ENCODE measurements at regions not wholly inside any gene's neighbourhood (a gene's known extent, or its start where the extent isn't known, plus 50 kb on each side); places are given as distances from the start of the nearest gene placed in this dataset.

DNA sequence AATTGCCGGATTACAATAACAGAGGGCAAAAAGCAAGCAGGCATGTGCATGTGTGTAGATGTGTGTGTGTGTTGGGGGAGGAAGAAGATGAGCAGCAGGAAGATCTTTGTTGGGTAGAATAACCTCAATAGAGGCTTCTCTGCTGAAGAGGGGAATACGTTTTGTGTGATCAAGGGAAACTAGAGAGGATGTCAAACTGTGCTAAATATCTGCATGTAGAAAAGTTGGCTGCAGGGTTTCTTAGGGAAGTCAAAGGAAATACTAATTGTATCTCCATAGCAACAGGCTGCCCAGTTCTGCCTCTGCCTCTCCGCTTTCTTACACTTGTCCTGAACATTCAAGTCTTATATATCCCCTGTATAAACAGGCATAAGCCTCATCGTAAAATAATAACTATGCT is 190.1 kb upstream of the RND3 start:
- H4K8ac ChIP-seq (replicated peaks; ENCODE audit: insufficient read length, low read depth, low read length), result no peak overlapping the region
- DNase-seq, result no peak
- H3K79me1 ChIP-seq (ENCODE audit: insufficient read depth, low read depth, low read length, poor library complexity, severe bottlenecking), result no peaks in the 10 kb centered on the region
- no peak overlapping the region for H4K5ac ChIP-seq (ENCODE audit: insufficient read length, low read depth, low read length)
- H3K56ac ChIP-seq (ENCODE audit: insufficient read length, low read depth, low read length), result no peak overlapping the region
- H3K23me2 ChIP-seq (ENCODE audit: insufficient read length, low read depth, low read length, poor library complexity, severe bottlenecking), result no peaks in the 10 kb centered on the region
- Mint-ChIP-seq H3K27me3 (ENCODE audit: low read depth) (no peaks in the 10 kb centered on the region), H3K4me1 (peaks cover 12% of the 10 kb centered on the region in 2 experiments), H3K4me3 (no peak overlapping the region; a peak in 1 of 5 replicates), H3K9me3 (peaks cover 0 to 5% of the 10 kb centered on the region in 2 experiments; a peak in 2 of 5 replicates), H3K36me3 (ENCODE audit: insufficient read depth in 1 of 3, low read depth in 3 of 3) (peaks cover 0 to 4% (median 0%) of the 10 kb centered on the region in 3 experiments; a peak in 3 of 7 replicates), H3K27ac (peak overlapping the region in 2 of 3 experiments; percentile 0 to 7; a peak in 2 of 7 replicates)
- H3K27ac ChIP-seq (ENCODE audit: insufficient read length, low read depth, low read length), result no peak overlapping the region
- TF ChIP-seq, protein P1, sequence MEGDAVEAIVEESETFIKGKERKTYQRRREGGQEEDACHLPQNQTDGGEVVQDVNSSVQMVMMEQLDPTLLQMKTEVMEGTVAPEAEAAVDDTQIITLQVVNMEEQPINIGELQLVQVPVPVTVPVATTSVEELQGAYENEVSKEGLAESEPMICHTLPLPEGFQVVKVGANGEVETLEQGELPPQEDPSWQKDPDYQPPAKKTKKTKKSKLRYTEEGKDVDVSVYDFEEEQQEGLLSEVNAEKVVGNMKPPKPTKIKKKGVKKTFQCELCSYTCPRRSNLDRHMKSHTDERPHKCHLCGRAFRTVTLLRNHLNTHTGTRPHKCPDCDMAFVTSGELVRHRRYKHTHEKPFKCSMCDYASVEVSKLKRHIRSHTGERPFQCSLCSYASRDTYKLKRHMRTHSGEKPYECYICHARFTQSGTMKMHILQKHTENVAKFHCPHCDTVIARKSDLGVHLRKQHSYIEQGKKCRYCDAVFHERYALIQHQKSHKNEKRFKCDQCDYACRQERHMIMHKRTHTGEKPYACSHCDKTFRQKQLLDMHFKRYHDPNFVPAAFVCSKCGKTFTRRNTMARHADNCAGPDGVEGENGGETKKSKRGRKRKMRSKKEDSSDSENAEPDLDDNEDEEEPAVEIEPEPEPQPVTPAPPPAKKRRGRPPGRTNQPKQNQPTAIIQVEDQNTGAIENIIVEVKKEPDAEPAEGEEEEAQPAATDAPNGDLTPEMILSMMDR (conservative IDR thresholded peaks at IDR 0.05), result no peak
- no peak overlapping the region for H2BK12ac ChIP-seq (ENCODE audit: insufficient read length, low read depth, low read length)
- no peak overlapping the region for H2BK5ac ChIP-seq (ENCODE audit: insufficient read length, low read length)
- H3K23ac ChIP-seq (ENCODE audit: insufficient read length, low read depth, low read length), result no peak overlapping the region
- H2BK15ac ChIP-seq (ENCODE audit: low read depth, low read length), result no peak overlapping the region
- H2AK5ac ChIP-seq (ENCODE audit: insufficient read length, low read length), result no peak overlapping the region
- no peak overlapping the region for H2BK120ac ChIP-seq (ENCODE audit: low read depth, low read length, poor library complexity, severe bottlenecking)
- no peak overlapping the region for H3K18ac ChIP-seq (ENCODE audit: insufficient read length, low read depth, low read length)
- no peaks in the 10 kb centered on the region for H4K20me1 ChIP-seq (ENCODE audit: control insufficient read depth, insufficient read depth, insufficient read length)
- no peaks in the 10 kb centered on the region for H3K79me2 ChIP-seq (ENCODE audit: insufficient read depth, low read length)
- no peak overlapping the region for H3K4ac ChIP-seq (ENCODE audit: low read depth, low read length)
- peaks cover 6% of the 10 kb centered on the region; the same call in 1 of the 2 replicates for H3K4me1 ChIP-seq (ENCODE audit: insufficient read depth, low read length)
- H3K27me3 ChIP-seq (ENCODE audit: insufficient read depth, low read length), result no peaks in the 10 kb centered on the region
- H4K91ac ChIP-seq (ENCODE audit: insufficient read length, low read depth, low read length), result no peak overlapping the region
- H3K9me3 ChIP-seq (ENCODE audit: control insufficient read depth, low read depth, low read length), result no peaks in the 10 kb centered on the region
- no peak overlapping the region for H3K4me2 ChIP-seq (ENCODE audit: insufficient read depth, insufficient read length, low read length)
- no peak overlapping the region for H3K9ac ChIP-seq (ENCODE audit: extremely low read depth, insufficient read length, low read length)
- no peak overlapping the region for H2BK20ac ChIP-seq (ENCODE audit: low read depth, low read length, poor library complexity, severe bottlenecking)
- no peak overlapping the region for H2AFZ ChIP-seq (ENCODE audit: low read length)
- WGBS (ENCODE audit: extremely low coverage, insufficient read length, low lambda C conversion rate), result no CpG with 5 or more reads among the region's 4 CpGs
- no peak overlapping the region for H3K14ac ChIP-seq (ENCODE audit: insufficient read depth, low read length)
- H3T11ph ChIP-seq (ENCODE audit: low read length), result no peak overlapping the region

All from H9 (cell line).